H9 (cell line): ENCODE measurements at regions not wholly inside any gene's neighbourhood (a gene's known extent, or its start where the extent isn't known, plus 50 kb on each side); places are given as distances from the start of the nearest gene placed in this dataset.

Experiments used
- DNase-seq: peaks from one replicate; pipeline ENCODE4 v3.0.0-alpha.2; 2017
- H2AFZ ChIP-seq: one replicate; pipeline ENCODE4 v1.6.1; 2013; ENCODE audit warnings: mild to moderate bottlenecking, low read length, control low read depth, moderate library complexity
- H2AK5ac ChIP-seq: 2 replicates; pipeline ENCODE4 v1.6.1; 2013; ENCODE audit warnings: low read length, control low read depth, mixed read lengths; ENCODE audit not compliant: insufficient read length
- H2BK120ac ChIP-seq: one replicate; pipeline ENCODE4 v1.6.1; 2013; ENCODE audit warnings: low read depth, mild to moderate bottlenecking, low read length, control low read depth, inconsistent platforms; ENCODE audit not compliant: poor library complexity, severe bottlenecking
- H2BK12ac ChIP-seq: 2 replicates; pipeline ENCODE4 v1.6.1; 2013; ENCODE audit warnings: low read length, control low read depth, mixed read lengths, low read depth; ENCODE audit not compliant: insufficient read length
- H2BK15ac ChIP-seq: 2 replicates; pipeline ENCODE4 v1.6.1; 2013; ENCODE audit warnings: low read depth, low read length, control low read depth
- H2BK20ac ChIP-seq: one replicate; pipeline ENCODE4 v1.6.1; 2013; ENCODE audit warnings: low read depth, mild to moderate bottlenecking, low read length, control low read depth, inconsistent platforms; ENCODE audit not compliant: poor library complexity, severe bottlenecking
- H2BK5ac ChIP-seq: 2 replicates; pipeline ENCODE4 v1.6.1; 2013; ENCODE audit warnings: low read length, control low read depth, mixed read lengths; ENCODE audit not compliant: insufficient read length
- H3K14ac ChIP-seq: 2 replicates; pipeline ENCODE4 v1.6.1; 2013; ENCODE audit warnings: low read length, control low read depth; ENCODE audit not compliant: insufficient read depth
- H3K18ac ChIP-seq: 2 replicates; pipeline ENCODE4 v1.6.1; 2013; ENCODE audit warnings: low read depth, mild to moderate bottlenecking, mixed read lengths, low read length, control low read depth; ENCODE audit not compliant: insufficient read length
- H3K23ac ChIP-seq: 2 replicates; pipeline ENCODE4 v1.6.1; 2013; ENCODE audit warnings: low read length, control low read depth, mixed read lengths, low read depth; ENCODE audit not compliant: insufficient read length
- H3K23me2 ChIP-seq: 2 replicates; pipeline ENCODE4 v1.6.1; 2013; ENCODE audit warnings: low read depth, mild to moderate bottlenecking, mixed read lengths, low read length, control low read depth; ENCODE audit not compliant: insufficient read length, poor library complexity, severe bottlenecking
- H3K27ac ChIP-seq: 2 replicates; pipeline ENCODE4 v1.5.1; 2013; ENCODE audit warnings: low read length, control low read depth, mixed read lengths, low read depth; ENCODE audit not compliant: insufficient read length
- H3K27me3 ChIP-seq: 2 replicates; pipeline ENCODE4 v1.6.1; 2013; ENCODE audit warnings: low read length, control low read depth, inconsistent platforms; ENCODE audit not compliant: insufficient read depth
- H3K4ac ChIP-seq: 2 replicates; pipeline ENCODE4 v1.6.1; 2013; ENCODE audit warnings: low read depth, mild to moderate bottlenecking, control low read depth, inconsistent platforms, low read length, moderate library complexity
- H3K4me1 ChIP-seq: 2 replicates; pipeline ENCODE4 v1.6.1; 2013; ENCODE audit warnings: low read length, control low read depth, inconsistent platforms; ENCODE audit not compliant: insufficient read depth
- H3K4me2 ChIP-seq: 2 replicates; pipeline ENCODE4 v1.6.1; 2013; ENCODE audit warnings: low read length, control low read depth, mixed read lengths; ENCODE audit not compliant: insufficient read length, insufficient read depth
- H3K56ac ChIP-seq: 2 replicates; pipeline ENCODE4 v1.6.1; 2013; ENCODE audit warnings: low read depth, mild to moderate bottlenecking, mixed read lengths, low read length, control low read depth; ENCODE audit not compliant: insufficient read length
- H3K79me1 ChIP-seq: 2 replicates; pipeline ENCODE4 v1.6.1; 2013; ENCODE audit warnings: low read depth, mild to moderate bottlenecking, moderate library complexity, low read length, control low read depth, inconsistent platforms; ENCODE audit not compliant: insufficient read depth, poor library complexity, severe bottlenecking
- H3K79me2 ChIP-seq: 2 replicates; pipeline ENCODE4 v1.6.1; 2013; ENCODE audit warnings: low read length, control low read depth, inconsistent platforms; ENCODE audit not compliant: insufficient read depth
- H3K9ac ChIP-seq: 2 replicates; pipeline ENCODE4 v1.6.1; 2013; ENCODE audit warnings: low read length, control low read depth, mixed read lengths; ENCODE audit not compliant: insufficient read length; ENCODE audit errors: extremely low read depth
- H3K9me3 ChIP-seq: one replicate; pipeline ENCODE4 v1.6.1; 2013; ENCODE audit warnings: low read depth, low read length, inconsistent platforms; ENCODE audit not compliant: control insufficient read depth
- H3T11ph ChIP-seq: one replicate; pipeline ENCODE4 v1.6.1; 2013; ENCODE audit warnings: mild to moderate bottlenecking, low read length, control low read depth, inconsistent platforms
- H4K20me1 ChIP-seq: one replicate; pipeline ENCODE4 v1.6.1; 2013; ENCODE audit not compliant: control insufficient read depth, insufficient read length, insufficient read depth
- H4K5ac ChIP-seq: 2 replicates; pipeline ENCODE4 v1.6.1; 2013; ENCODE audit warnings: low read depth, mild to moderate bottlenecking, mixed read lengths, low read length, control low read depth; ENCODE audit not compliant: insufficient read length
- H4K8ac ChIP-seq: replicated peaks from 2 replicates; pipeline ENCODE4 v1.6.1; 2013; ENCODE audit warnings: low read length, control low read depth, mixed read lengths, low read depth; ENCODE audit not compliant: insufficient read length
- H4K91ac ChIP-seq: 2 replicates; pipeline ENCODE4 v1.6.1; 2013; ENCODE audit warnings: low read depth, mild to moderate bottlenecking, moderate library complexity, mixed read lengths, low read length, control low read depth; ENCODE audit not compliant: insufficient read length
- H3K27ac Mint-ChIP-seq, 3 experiments: 2 replicates in 2 of 3; 3 replicates in 1 of 3; pipeline ENCODE4 v1.8.0; 2020 to 2021; ENCODE audit warnings: mixed read lengths in 3 of 3, mild to moderate bottlenecking in 1 of 3, moderate library complexity in 1 of 3
- H3K27me3 Mint-ChIP-seq: 2 replicates; pipeline ENCODE4 v1.8.0; 2021; ENCODE audit warnings: low read depth, mild to moderate bottlenecking, moderate library complexity, mixed read lengths
- H3K36me3 Mint-ChIP-seq, 3 experiments: 2 replicates in 2 of 3; 3 replicates in 1 of 3; pipeline ENCODE4 v1.8.0; 2020 to 2021; ENCODE audit warnings: low read depth in 3 of 3, mixed read lengths in 3 of 3; ENCODE audit not compliant: insufficient read depth in 1 of 3
- H3K4me1 Mint-ChIP-seq, 2 experiments: 2 replicates each; pipeline ENCODE4 v1.8.0; 2020; ENCODE audit warnings: mixed read lengths in 2 of 2
- H3K4me3 Mint-ChIP-seq, 2 experiments: 2 replicates in 1 of 2; 3 replicates in 1 of 2; pipeline ENCODE4 v1.8.0; 2020 to 2021; ENCODE audit warnings: mild to moderate bottlenecking in 2 of 2, mixed read lengths in 2 of 2, moderate library complexity in 1 of 2
- H3K9me3 Mint-ChIP-seq, 2 experiments: 2 replicates in 1 of 2; 3 replicates in 1 of 2; pipeline ENCODE4 v1.8.0; 2020; ENCODE audit warnings: mild to moderate bottlenecking in 2 of 2, mixed read lengths in 2 of 2, moderate library complexity in 1 of 2
- CTCF ChIP-seq: fragments of 200-600 bp; sonication (generic); conservative IDR thresholded peaks from 3 replicates; pipeline ENCODE4 v1.8.0; 2021; ENCODE audit warnings: antibody characterized with exemption, mild to moderate bottlenecking
- WGBS: extraction: QIAGEN DNeasy Blood & Tissue Kit; methylation state at CpG from one replicate; pipeline ENCODE4 v1.1.7; 2013; ENCODE audit warnings: missing lambda C conversion rate, low lambda C conversion rate, mixed read lengths; ENCODE audit not compliant: insufficient read length; ENCODE audit errors: extremely low coverage; 5-methylcytosine and 5-hydroxymethylcytosine counted together

- no peak overlapping the region for H2AFZ ChIP-seq
- H2BK12ac ChIP-seq: no peak overlapping the region
- H3K14ac ChIP-seq: no peak overlapping the region
- H4K91ac ChIP-seq: no peak overlapping the region
- H3K27me3 ChIP-seq: no peaks in the 10 kb centered on the region
- H2BK20ac ChIP-seq: no peak overlapping the region
- Mint-ChIP-seq H3K9me3 (peaks cover 0 to 8% of the 10 kb centered on the region in 2 experiments; a peak in 3 of 5 replicates), H3K36me3 (peaks cover 0 to 1% (median 0%) of the 10 kb centered on the region in 3 experiments; a peak in 1 of 7 replicates), H3K4me1 (no peaks in the 10 kb centered on the region), H3K27me3 (no peaks in the 10 kb centered on the region), H3K4me3 (no peak overlapping the region), H3K27ac (no peak overlapping the region)
- H3K23me2 ChIP-seq: no peaks in the 10 kb centered on the region
- no peak overlapping the region for H2BK15ac ChIP-seq
- no peaks in the 10 kb centered on the region for H3K79me2 ChIP-seq
- H4K20me1 ChIP-seq: no peaks in the 10 kb centered on the region
- H3K56ac ChIP-seq: no peak overlapping the region
- no peak overlapping the region for H4K5ac ChIP-seq
- H3K9ac ChIP-seq: no peak overlapping the region
- H3K4ac ChIP-seq: no peak overlapping the region
- no peak overlapping the region for H3K4me2 ChIP-seq
- H4K8ac ChIP-seq: no peak overlapping the region
- H3K9me3 ChIP-seq: no peaks in the 10 kb centered on the region
- TF ChIP-seq CTCF: no peak
- no peak overlapping the region for H2AK5ac ChIP-seq
- no peak overlapping the region for H3T11ph ChIP-seq
- H3K27ac ChIP-seq: no peak overlapping the region
- H2BK120ac ChIP-seq: no peak overlapping the region
- H3K79me1 ChIP-seq: no peaks in the 10 kb centered on the region
- no peak overlapping the region for H3K18ac ChIP-seq
- no peaks in the 10 kb centered on the region for H3K4me1 ChIP-seq
- no peak overlapping the region for H2BK5ac ChIP-seq
- WGBS: no CpG with 5 or more reads among the region's 2 CpGs
- no peak overlapping the region for H3K23ac ChIP-seq
- DNase-seq: no peak
These were observed 63.9 kb upstream of the PTPRG start for GRCh38 chr3:61497463-61497862.
